AG08396 (cell line): ENCODE measurements at regions not wholly inside any gene's neighbourhood (a gene's known extent, or its start where the extent isn't known, plus 50 kb on each side); places are given as distances from the start of the nearest gene placed in this dataset.
"Not testable (repeated sequence)": the region's sequence is repeated elsewhere in the genome, so short reads cannot be mapped to it uniquely, and the experiment has no call there.

Source experiments
- DNase-seq: peaks from one replicate; pipeline ENCODE4 v3.0.0; 2012; ENCODE audit warnings: low spot score, mixed read lengths

DNA sequence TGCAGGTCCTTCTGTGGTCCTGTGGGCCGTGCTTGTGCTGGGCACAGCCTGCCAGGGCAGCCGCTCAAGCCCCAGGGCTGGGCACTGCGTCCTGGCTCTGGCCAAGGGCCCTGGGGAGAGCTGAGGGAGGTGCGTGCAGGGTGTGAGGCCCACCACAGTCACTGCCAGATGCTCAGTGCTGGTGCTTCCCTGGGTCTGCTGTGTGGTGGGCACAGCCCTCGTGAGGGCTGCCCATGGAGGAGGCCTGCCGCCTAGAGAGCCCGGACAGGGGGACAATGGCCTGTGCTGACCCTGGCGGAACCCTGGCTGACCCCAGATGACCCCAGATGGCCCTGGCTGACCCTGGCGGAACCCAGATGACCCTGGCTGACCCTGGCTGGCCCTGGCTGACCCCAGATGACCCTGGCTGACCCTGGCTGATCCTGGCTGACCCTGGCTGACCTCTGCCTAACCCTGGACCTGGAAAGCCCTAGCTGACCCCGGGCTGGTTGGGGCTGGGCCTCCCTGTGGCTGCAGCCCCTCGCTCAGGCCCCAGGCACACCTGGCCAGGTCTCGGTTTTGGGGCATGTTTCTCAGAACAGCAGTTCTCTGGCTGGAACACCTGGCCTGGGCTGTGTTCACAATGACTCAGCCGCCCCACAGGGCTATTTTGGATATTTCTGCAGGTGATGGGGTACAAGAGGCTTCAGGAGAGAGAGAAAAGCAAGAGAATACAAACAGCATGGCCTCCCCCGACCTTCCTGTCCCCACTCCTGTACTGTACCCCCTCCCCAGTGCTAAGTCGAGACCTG lies 55.4 kb downstream of the TMEM121 start:
- DNase-seq, result no peak

DNA sequence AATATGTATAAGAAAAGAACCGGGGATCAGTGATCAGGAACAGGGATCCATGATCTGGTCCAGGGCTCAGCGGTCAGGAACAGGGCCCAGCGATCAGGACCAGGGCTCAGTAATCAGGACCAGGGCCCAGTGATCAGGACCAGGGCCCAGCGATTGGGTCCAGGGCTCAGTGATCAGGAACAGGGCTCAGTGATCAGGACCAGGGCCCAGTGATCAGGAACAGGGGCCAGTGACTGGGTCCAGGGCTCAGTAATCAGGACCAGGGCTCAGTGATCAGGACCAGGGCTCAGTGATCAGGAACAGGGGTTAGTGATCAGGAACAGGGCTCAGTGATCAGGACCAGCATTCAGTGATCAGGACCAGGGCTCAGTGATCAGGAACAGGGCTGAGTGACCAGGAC lies 56.3 kb downstream of the TMEM121 start:
- DNase-seq, result no peak

GRCh38 chr14:105583914-105584313 lies 57.5 kb downstream of the TMEM121 start:
- DNase-seq, result not testable (repeated sequence)

- DNase-seq, result not testable (repeated sequence)
These were observed 58.9 kb downstream of the TMEM121 start for GRCh38 chr14:105585290-105585689.

DNA sequence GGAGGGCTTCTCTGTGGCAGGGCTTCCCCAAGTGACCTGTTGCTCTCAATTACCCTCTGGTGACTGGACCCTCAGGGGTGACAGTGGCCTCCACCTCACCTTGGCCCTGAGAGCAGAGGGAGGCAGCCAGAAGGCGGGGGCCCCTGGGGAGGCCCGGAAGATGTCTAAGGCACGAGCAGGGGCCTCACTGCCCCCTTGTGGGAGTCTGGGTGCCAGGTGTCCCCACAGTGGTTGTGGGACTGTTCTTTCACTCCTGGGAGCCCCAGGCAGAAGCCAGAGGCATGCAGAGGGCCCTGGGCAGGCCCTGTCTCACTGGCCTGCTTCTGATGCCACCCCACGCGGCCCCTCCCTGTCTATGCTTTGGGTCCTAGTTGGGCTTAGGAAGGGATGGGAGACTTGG lies 59.3 kb downstream of the TMEM121 start:
- DNase-seq, result not testable (repeated sequence)

- not testable (repeated sequence) for DNase-seq
These were observed 59.9 kb downstream of the TMEM121 start for GRCh38 chr14:105586144-105586872.

DNA sequence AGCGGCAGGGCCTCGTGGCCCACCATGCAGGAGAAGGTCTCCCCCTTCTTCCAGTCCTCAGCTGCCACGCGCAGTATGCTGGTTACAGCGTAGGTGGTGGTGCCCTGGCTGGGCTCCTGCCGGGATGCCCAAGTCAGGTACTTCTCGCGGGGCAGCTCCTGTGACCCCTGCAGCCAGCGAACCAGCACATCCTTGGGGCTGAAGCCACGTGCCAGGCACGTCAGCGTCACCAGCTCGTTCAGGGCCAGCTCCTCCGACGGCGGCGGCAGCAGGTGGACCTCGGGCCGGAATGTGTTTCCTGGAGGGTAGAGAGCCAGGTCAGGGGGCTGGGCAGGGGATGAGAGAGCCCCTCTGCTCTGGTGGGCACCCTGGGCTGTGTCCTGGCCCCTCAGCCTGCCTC lies 60.7 kb downstream of the TMEM121 start:
- not testable (repeated sequence) for DNase-seq

- not testable (repeated sequence) for DNase-seq
These were observed 61.3 kb downstream of the TMEM121 start for GRCh38 chr14:105587482-105588235.

DNA sequence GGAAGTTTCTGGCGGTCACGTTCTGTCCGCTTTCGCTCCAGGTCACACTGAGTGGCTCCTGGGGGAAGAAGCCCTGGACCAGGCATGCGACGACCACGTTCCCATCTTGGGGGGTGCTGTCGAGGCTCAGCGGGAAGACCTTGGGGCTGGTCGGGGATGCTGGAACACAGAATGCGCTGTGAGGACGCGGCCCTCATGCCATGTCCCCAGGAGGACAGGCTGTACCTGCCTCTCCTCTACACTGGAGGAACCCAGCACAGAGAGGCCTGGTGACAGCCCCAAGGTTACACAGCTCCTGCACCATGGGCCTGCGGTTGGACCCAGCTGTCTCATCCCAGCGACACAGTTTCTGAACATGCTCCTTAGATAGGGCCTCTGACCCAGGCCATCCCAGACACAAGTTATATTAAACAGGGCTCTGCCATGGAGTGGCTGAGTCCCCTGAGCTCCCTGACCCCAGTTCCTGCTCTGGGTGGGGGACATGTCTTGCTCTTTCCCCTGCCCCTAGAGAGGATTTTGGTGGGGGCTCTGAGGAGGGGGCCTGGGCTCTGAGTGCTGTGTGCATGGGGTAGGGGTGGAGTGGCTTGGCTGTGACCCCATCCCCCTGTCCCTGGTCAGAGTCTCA lies 62.0 kb downstream of the TMEM121 start:
- DNase-seq, result no peak

- DNase-seq, result no peak
These were observed 63.0 kb downstream of the TMEM121 start for GRCh38 chr14:105589161-105589925.

DNA sequence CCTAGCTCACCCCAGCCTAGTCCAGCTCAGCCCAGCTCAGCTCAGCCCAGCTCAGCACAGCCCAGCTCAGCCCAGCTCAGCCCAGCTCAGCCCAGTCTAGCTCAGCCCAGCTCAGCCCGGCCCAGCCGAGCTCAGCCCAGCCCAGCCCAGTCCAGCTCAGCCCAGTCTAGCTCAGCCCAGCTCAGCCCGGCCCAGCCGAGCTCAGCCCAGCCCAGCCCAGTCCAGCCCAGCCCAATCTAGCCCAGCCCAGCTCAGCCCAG lies 63.5 kb downstream of the TMEM121 start:
- not testable (repeated sequence) for DNase-seq

- DNase-seq, result no peak
These were observed 64.7 kb downstream of the TMEM121 start for GRCh38 chr14:105591052-105591451.

DNA sequence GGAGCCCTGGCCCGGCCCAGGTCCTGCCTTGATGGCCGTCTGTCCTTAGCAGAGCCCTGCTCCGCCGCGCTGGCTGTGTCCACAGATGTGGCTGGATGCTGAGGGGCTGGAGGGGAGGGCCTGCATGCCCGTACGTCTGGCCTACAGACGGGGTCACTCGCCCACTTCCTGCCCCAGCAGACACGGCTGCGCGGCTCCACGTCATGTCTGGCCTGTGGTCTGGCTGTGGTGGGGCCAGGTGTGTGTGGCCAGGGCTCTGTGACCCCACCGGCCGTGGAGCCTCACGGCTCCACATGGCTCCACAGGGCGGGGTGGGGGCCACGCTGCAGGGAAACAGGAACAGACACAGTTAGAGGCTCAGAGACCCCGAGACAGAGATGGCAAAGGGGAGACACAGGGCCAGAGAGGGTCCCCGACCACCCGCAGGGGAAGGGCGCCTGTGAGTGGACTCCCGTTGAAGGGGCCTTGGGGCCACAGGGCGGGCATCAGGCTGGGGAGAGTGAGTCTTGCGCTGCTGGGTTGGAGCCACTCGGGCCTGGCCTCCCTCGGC lies 65.5 kb downstream of the TMEM121 start:
- not testable (repeated sequence) for DNase-seq

DNA sequence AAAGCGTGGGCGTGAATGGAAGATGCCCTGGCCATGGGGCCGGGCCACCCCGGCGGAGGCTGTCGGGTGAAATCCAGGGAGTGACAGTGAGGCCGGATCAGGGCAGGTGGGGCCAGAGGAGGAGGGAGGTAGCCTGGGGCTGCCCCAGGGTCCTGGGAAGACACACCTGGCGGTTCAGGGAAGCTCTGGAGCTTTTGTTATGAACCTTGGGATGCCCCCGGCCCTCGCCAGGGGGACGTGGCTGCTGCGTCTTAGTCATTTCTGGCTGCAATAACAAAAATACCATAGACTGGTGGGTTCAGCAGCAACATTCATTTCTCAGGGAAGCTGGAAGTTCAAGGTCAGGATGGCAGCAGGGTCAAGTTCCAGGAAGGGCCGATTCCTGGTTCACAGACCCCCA lies 66.3 kb downstream of the TMEM121 start:
- not testable (repeated sequence) for DNase-seq

GRCh38 chr14:105595346-105595745 lies 69.0 kb downstream of the TMEM121 start:
- DNase-seq, result not testable (repeated sequence)

- DNase-seq, result not testable (repeated sequence)
These were observed 70.0 kb downstream of the TMEM121 start for GRCh38 chr14:105596374-105596773.

GRCh38 chr14:105598040-105598763 lies 71.8 kb downstream of the TMEM121 start:
- DNase-seq, result not testable (repeated sequence)

- DNase-seq, result not testable (repeated sequence)
These were observed 72.7 kb downstream of the TMEM121 start for GRCh38 chr14:105598925-105599586.

- DNase-seq, result not testable (repeated sequence)
These were observed 74.0 kb downstream of the TMEM121 start for GRCh38 chr14:105600195-105600938.
